Breast epithelium (tissue), 4 donors: ENCODE measurements at regions not wholly inside any gene's neighbourhood (a gene's known extent, or its start where the extent isn't known, plus 50 kb on each side); places are given as distances from the start of the nearest gene placed in this dataset.

ENCODE experiments used
- DNase-seq, 2 donors: peaks; one replicate each; pipeline ENCODE4 v3.0.0-alpha.2; 2019; ENCODE audit warnings: low spot score in 2 of 2
- H3K27ac ChIP-seq, 2 donors: fragments of 200-600 bp; sonication (generic) in 1 of 2; one replicate each; pipeline ENCODE4 v1.5.1; 2016 to 2019; ENCODE audit warnings: mild to moderate bottlenecking in 1 of 2
- H3K27me3 ChIP-seq, 2 donors: fragments of 200-600 bp; sonication (generic) in 1 of 2; one replicate each; pipeline versions ENCODE4 v1.5.1 to v1.6.0; 2017 to 2019; ENCODE audit warnings: control low read depth in 1 of 2, mild to moderate bottlenecking in 1 of 2
- H3K36me3 ChIP-seq: fragments of 200-600 bp; one replicate; pipeline ENCODE4 v1.5.1; 2019
- H3K4me1 ChIP-seq, 2 donors: fragments of 200-600 bp; sonication (generic); one replicate each; pipeline ENCODE4 v1.5.1; 2016 to 2019; ENCODE audit warnings: control low read depth in 1 of 2
- H3K4me3 ChIP-seq, 3 donors: fragments of 200-600 bp; sonication (generic); 1 replicate in 2 of 3; 2 replicates in 1 of 3; pipeline ENCODE4 v1.5.1; 2016 to 2019; ENCODE audit warnings: mild to moderate bottlenecking in 3 of 3, moderate library complexity in 2 of 3
- H3K9me3 ChIP-seq, 2 donors: fragments of 200-600 bp; sonication (generic) in 1 of 2; one replicate each; pipeline ENCODE4 v1.5.1; 2016 to 2019; ENCODE audit warnings: control low read depth in 1 of 2
- CTCF ChIP-seq, 3 donors: fragments of 450-650 bp; IDR thresholded peaks; one replicate each; pipeline ENCODE4 v1.5.1; 2016 to 2017; ENCODE audit warnings: antibody characterized with exemption in 3 of 3, mild to moderate bottlenecking in 3 of 3, moderate library complexity in 3 of 3
- POLR2A ChIP-seq: fragments of 450-650 bp; IDR thresholded peaks from one replicate; pipeline ENCODE4 v1.6.1; 2016; ENCODE audit warnings: antibody characterized with exemption, mild to moderate bottlenecking, moderate library complexity
- POLR2AphosphoS5 ChIP-seq, 3 donors: sonication (generic); formaldehyde crosslinking; IDR thresholded peaks; one replicate each; pipeline ENCODE4 v1.6.1; 2017; ENCODE audit warnings: antibody characterized with exemption in 3 of 3
- intact Hi-C: fragments of 100-400 bp; cut with DNase I; formaldehyde crosslinking; loops from one replicate; pipeline ENCODE4 v1.15.1; 2023; ENCODE audit warnings: low total_unique reads

DNA sequence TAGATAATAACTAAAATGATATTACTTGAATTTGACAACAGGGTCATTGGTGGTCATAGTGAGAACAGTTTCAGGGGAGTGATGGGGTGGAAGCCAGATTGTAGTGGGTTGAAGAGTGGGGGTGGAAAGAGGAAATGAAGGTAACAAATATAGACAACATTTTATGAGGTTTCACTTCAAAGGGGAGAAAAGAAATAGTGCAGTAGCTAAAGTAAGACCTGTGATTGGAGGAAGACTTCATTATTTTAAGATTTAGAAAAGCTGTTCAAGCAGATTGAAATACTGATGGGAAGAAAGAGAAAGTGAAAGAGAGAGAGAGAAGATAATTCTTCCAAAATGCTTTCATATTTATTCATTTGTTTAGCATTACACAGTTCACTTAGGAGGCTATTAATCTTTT, 52.0 kb upstream of the KCNA3 start:
- H3K9me3 ChIP-seq, result no peaks in the 10 kb centered on the region
- intact Hi-C loops, result no loop called here
- no peak for DNase-seq
- no peaks in the 10 kb centered on the region for H3K36me3 ChIP-seq
- TF ChIP-seq POLR2AphosphoS5 (IDR thresholded peaks at IDR 0.05) (no peak), POLR2A (no peak), CTCF (IDR thresholded peaks at IDR 0.05) (no peak)
- no peaks in the 10 kb centered on the region for H3K4me1 ChIP-seq
- no peak overlapping the region for H3K27ac ChIP-seq
- peaks cover 0 to 6% of the 10 kb centered on the region in 2 donors for H3K27me3 ChIP-seq
- no peak overlapping the region for H3K4me3 ChIP-seq
